Activated T-cell treated with anti-CD3 and anti-CD28 coated beads for 48 hours (primary cell): ENCODE measurements at regions not wholly inside any gene's neighbourhood (a gene's known extent, or its start where the extent isn't known, plus 50 kb on each side); places are given as distances from the start of the nearest gene placed in this dataset.

ENCODE experiments used
- DNase-seq: peaks from one replicate; pipeline ENCODE4 v3.0.0-alpha.2; 2020; ENCODE audit warnings: low read depth

DNA sequence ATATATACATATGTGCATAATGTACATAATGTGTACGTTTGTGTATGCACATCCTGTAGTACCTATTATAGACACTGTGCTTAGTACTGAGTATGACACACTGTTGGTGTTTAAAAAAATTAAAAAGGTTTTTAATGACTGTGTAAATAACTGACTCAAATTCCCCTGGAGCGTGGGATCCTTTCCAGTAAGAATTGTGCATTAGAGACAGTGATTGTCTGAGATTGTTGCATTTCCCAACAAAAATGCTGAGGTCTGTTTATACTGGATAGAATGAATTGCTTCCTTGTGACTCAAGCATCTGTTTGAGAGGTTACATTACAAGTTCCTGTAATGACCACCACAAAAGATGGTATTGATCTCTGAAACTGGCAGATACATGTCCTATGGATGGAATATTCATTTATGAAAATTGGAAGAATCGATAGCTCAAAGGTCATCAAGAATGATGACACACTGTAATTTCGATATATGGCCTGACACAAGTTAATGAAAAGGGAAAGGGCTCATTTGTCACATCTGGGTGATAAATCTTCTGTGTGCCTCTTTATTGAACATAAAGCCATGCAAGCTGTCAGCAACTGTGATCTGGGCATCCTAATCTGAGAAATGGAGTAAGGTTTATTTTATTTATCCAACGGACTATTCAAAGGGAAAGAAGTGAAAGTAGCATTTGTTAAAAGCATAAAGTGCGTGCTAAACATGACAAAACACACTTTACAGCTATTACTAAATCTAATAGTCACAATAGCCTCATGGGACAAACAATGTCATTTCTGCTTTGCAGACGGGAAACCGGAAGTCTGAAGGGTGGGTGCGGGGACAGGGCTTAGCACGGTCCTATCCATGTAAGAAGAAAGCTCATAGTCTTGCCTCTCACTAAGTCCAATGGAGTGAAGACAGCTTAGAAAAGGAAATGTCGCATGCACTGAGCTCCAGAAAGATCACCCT is 228.8 kb downstream of the CDH11 start:
- no peak for DNase-seq

DNA sequence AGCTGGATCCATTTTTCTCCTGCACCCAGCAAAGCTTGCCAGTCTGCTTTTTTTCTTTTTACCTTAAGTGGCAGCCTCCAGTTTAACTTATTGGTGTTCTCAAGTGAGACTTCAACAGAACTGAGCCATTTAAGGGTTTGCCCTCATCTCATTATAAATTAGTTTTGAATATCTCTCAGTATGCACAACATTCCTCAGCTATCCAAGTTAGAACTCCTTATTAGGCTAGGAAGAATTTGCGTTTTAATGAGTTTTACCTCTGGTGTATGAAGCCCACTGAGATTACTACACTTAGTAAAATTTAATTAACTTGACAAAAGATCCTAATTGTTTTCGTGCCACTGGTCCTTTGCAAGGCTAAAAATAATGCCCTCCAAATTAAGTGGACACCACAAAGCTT is 232.4 kb downstream of the CDH11 start:
- no peak for DNase-seq

GRCh38 chr16:64887651-64888050 is 234.2 kb downstream of the CDH11 start:
- DNase-seq: no peak

- no peak for DNase-seq
Observed at GRCh38 chr16:64882078-64882784, 239.6 kb downstream of the CDH11 start.

DNA sequence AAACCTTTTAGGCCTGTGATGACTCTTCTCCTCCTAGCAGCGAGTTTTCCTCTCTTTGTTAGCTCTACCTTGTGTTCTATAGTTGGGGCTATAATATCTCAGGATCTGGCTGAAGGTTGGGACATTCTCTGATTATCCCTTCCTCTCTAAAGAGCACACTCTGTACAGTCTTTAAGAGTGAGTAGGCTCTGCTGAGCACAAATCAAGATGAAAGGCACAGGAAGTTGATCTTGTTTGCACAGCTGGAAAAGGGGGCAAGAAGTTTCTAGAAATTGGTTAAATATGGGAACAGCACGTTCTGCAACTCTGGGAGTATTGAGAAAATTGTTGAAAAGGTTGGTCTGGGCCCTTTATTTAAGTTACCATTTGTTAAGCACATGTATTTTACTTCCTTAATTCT is 240.9 kb downstream of the CDH11 start:
- no peak for DNase-seq

DNA sequence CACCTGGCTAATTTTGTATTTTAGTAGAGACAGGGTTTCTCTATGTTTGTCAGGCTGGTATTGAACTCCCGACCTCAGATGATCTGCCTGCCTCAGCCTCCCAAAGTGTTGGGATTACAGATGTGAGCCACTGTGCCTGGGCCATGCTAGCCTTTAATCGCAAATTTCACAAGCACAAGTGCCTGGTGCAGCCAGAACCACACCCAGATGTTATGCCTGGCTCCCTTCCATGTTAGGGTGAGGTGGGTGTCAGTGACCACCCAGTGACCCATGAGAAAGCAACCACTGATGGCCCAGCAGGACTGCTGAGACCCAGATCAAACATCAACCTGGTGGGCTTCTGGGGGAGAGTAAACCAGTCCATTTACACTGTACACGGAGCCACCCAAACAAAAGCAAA is 241.9 kb downstream of the CDH11 start:
- DNase-seq: no peak

DNA sequence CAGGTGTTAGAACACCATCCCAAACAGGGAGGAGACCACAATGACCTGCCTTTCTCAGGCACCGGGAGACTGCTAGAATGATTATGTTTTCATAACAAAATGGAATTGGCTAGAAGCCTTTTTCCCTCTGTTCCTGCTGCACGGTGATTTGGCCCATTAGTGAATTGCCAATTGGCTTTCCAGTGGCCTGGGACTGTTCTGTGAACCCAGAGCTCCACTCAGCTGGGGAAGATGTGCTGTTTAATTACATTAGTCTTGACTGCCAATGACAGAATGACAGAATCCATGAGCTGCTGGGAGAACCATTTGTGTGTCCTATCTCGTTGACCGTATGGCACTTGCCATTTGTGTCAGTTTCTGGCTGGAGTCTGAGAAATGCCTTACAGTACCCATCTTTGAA is 242.9 kb downstream of the CDH11 start:
- DNase-seq: no peak

GRCh38 chr16:64872101-64872500 is 249.8 kb downstream of the CDH11 start:
- DNase-seq: no peak

GRCh38 chr16:64870859-64871258 is 251.0 kb downstream of the CDH11 start:
- no peak for DNase-seq

DNA sequence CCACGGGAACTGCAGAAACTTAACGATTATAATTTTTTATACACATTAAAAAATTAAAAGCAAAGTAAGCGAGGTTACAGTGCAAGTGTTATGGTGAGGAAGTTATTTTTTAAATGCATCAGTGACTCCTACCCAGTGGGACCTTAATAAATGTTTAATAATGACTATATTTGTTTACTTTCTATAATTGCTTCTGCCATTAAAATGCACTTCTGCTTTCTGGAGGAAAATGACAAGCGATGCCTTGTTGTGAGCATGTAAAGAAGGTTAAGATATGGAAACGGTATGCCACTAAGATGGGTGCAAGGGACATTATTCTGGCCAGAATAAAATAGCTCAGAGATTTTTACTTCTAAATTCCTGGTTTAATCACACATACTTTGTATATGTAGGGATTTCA is 252.1 kb downstream of the CDH11 start:
- DNase-seq: no peak

- DNase-seq: no peak
Observed at GRCh38 chr16:64866021-64866420, 255.8 kb downstream of the CDH11 start.

GRCh38 chr16:64865069-64865696 is 256.7 kb downstream of the CDH11 start:
- DNase-seq: no peak

GRCh38 chr16:64864232-64864809 is 257.5 kb downstream of the CDH11 start:
- no peak for DNase-seq

- no peak for DNase-seq
Observed at GRCh38 chr16:64858076-64858475, 263.8 kb downstream of the CDH11 start.

GRCh38 chr16:64857411-64857810 is 264.5 kb downstream of the CDH11 start:
- no peak for DNase-seq

DNA sequence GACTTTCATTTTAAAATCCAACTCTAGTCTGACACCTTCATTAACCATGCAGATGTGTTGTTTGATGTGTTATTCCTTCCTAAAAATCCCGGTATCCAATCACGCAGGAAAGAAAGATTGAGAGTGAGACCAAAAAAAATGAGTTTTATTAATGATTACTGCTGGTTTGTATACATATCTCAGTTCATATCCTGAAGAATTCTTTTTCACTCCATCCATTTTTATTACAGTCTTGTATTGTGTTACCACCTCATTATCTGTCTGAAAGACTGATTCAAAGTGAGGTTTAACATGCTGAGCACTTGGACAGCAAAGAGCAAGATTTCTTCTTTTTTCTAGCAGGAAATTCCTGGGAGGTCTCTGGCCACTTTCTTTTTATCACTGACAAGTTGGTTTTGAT is 268.3 kb downstream of the CDH11 start:
- no peak for DNase-seq

DNA sequence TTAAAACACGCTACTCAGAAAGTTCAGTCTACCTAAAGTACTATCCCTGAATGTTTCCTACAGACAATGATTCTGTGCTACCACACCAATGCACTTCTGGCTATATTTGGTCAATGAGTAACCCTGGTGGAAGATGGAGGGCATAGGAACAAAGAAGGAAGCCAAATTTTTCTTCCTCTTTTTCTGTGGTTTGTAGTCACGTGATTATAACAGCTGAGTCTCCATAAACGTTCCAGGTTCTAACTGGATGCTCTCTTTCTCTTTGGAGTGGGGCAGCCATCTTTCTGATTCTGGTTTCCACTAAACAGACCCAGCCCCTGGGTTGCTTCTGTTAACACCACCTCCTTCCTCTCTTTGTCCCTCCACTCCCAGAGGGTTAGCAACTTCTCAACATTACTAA is 274.9 kb downstream of the CDH11 start:
- DNase-seq: no peak

- no peak for DNase-seq
Observed at GRCh38 chr16:64845071-64845470, 276.8 kb downstream of the CDH11 start.

DNA sequence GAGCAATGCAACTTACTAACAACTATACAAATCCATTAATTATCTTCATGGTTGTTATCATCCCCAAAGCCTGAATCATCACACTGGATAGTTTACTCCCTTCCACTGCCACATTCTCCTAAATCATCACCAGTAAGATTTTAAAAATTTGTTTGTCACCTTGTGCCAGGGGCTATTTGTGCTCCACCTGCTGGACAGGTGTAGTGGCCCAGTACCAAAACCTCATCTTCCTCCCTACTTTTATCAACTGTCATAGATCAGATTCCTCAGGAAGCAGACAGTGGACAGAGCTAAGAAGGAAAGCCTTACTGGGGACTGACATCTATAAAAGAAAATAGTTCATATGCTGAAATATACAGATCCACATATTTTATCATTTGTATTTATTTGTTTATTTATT is 280.4 kb downstream of the CDH11 start:
- no peak for DNase-seq

DNA sequence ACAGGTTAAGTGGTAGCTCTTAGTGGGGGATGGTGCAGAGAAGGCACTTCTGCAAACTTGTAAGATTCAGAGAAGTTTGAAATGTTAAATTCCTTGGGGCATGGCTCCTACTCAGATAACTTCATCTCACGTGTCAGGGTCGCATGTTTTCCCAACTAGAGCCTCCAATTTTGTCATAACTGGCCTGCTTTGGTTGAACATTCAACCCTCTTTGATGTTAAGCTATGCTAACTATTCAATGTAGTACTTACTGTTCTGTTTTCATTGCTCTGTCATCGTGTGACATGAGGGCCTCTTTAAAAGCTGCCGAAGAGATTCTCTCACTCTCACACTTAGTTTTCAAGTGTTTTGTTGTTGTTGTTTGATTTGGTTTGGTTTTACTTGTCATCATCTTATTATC is 280.8 kb downstream of the CDH11 start:
- no peak for DNase-seq

DNA sequence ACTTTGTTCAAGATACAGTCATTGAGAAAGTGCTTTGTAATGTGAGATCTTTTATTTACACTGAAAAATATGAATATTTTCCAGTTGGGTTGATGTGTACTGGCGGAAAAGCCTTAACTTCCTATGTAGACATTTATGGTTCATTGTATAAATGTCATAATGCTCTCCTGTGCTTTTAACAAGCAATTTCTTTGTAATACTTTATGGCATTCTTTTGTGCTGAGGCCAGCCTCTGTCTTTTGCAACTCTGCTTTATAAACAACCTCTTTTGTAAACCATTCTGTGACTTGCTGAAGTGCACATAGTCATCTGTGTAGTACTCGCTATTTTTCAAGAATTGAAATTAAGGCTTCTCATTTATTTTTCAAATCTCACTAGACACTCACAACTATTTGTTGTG is 291.2 kb downstream of the CDH11 start:
- no peak for DNase-seq

- no peak for DNase-seq
Observed at GRCh38 chr16:64829678-64830077, 292.2 kb downstream of the CDH11 start.

DNA sequence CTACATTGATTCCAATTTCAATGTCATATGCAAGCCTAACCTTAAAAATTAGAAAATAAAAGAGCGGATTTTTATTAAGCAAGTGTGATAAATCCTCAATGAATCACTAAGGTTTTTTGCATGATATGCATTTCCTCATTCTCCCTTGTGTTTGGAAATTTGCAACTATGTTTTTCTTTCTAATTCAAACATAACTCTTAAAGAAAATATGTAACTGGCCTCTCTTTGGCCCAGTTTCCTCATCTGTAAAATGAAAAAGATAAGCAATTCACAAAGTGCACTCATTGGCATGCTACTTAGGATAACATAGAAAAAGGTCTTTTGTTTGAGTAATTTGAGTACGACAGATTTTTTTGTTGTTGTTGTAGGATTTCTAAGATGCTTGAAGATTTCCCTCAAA is 295.5 kb downstream of the CDH11 start:
- DNase-seq: no peak
